ENCODE measurements at regions not wholly inside any gene's neighbourhood (a gene's known extent, or its start where the extent isn't known, plus 50 kb on each side); places are given as distances from the start of the nearest gene placed in this dataset.

DNA sequence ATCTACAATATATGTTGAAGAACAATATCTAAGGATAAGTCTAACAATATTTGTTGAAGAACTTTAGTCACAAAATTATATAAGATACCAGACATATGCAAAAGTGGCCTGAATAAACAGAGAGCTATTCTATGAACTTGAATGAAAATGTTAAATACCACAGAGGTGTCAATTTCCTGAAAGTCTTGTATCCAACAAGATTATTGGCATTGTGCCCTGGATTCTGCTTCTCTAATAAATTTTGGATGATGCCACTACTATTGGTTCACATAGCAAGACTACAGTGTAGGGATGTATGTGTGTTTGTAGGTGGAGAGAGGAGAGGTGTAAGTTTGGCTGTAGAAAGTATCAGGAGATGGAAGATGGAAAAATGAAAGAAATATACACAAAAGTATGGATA is 731.8 kb upstream of the RGMB start:
- no peaks in the 10 kb centered on the region for H3K36me3 ChIP-seq
- H3K27me3 ChIP-seq (ENCODE audit: low read depth), result no peaks in the 10 kb centered on the region
- no peak for TF ChIP-seq CTCF (IDR thresholded peaks at IDR 0.05; ENCODE audit: borderline replicate concordance)
- DNase-seq, result no peak
- H3K4me3 ChIP-seq, result no peak overlapping the region
- no peaks in the 10 kb centered on the region for H3K9me3 ChIP-seq (replicated peaks)
- intact Hi-C loops (cut with micrococcal nuclease), result no loop called here
- no peak overlapping the region for H3K27ac ChIP-seq (replicated peaks)
- no peaks in the 10 kb centered on the region for H3K4me1 ChIP-seq

DNA sequence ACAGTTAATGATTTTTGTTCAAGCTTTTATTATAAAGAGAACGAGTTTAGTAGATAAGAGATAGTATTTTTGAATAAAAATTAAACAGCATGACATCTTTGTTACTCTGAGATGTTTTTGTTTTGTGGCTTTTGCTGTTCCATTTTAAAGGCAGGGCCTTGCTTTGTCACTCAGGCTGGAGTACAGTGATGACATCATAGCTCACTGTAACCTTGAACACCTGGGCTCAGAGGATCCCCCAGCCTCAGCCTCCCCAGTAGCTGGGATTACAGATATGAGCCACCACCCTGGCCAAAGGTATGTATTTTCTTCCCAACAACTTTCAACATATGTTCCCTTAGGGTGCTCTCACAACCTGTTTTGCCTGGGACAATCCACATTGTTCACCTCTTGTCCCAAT is 730.9 kb upstream of the RGMB start:
- Histone ChIP-seq H3K4me3 (no peak overlapping the region), H3K36me3 (no peaks in the 10 kb centered on the region), H3K9me3 (replicated peaks) (no peaks in the 10 kb centered on the region), H3K27ac (replicated peaks) (no peak overlapping the region), H3K27me3 (ENCODE audit: low read depth) (no peaks in the 10 kb centered on the region), H3K4me1 (no peaks in the 10 kb centered on the region)
- TF ChIP-seq CTCF (IDR thresholded peaks at IDR 0.05; ENCODE audit: borderline replicate concordance), result no peak
- no peak for DNase-seq
- intact Hi-C loops (cut with micrococcal nuclease), result no loop called here

DNA sequence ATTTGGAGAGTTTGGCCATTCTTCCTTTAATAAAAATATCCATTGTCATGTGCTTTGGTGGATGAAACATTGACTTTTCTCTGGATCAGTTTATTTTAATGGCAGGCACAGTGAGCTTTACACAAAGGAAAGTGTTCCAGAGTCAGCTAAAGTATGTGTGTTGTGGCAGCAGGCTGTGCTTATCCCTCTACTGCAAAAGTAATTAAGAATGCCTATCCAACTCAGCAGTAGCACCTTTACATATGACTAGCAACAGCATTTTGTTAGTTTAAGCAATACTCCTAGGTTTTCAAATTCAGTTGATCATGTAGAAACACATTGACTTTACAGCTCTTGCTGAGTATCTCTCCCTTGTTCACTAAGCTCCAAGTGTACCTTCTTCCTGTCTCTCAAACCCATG is 730.5 kb upstream of the RGMB start:
- no peaks in the 10 kb centered on the region for H3K4me1 ChIP-seq
- no peak for TF ChIP-seq CTCF (IDR thresholded peaks at IDR 0.05; ENCODE audit: borderline replicate concordance)
- no peaks in the 10 kb centered on the region for H3K36me3 ChIP-seq
- no peak for DNase-seq
- intact Hi-C loops (cut with micrococcal nuclease), result no loop called here
- H3K27me3 ChIP-seq (ENCODE audit: low read depth), result no peaks in the 10 kb centered on the region
- no peak overlapping the region for H3K27ac ChIP-seq (replicated peaks)
- no peak overlapping the region for H3K4me3 ChIP-seq
- H3K9me3 ChIP-seq (replicated peaks), result no peaks in the 10 kb centered on the region

GRCh38 chr5:98050583-98050982 is 722.9 kb upstream of the RGMB start:
- no peaks in the 10 kb centered on the region for H3K36me3 ChIP-seq
- H3K4me3 ChIP-seq, result no peak overlapping the region
- no peak for TF ChIP-seq CTCF (IDR thresholded peaks at IDR 0.05; ENCODE audit: borderline replicate concordance)
- intact Hi-C loops (cut with micrococcal nuclease), result no loop called here
- DNase-seq, result no peak
- H3K27me3 ChIP-seq (ENCODE audit: low read depth), result no peaks in the 10 kb centered on the region
- H3K4me1 ChIP-seq, result no peaks in the 10 kb centered on the region
- H3K9me3 ChIP-seq (replicated peaks), result peaks cover 11% of the 10 kb centered on the region
- no peak overlapping the region for H3K27ac ChIP-seq (replicated peaks)

- Histone ChIP-seq H3K36me3 (no peaks in the 10 kb centered on the region), H3K27ac (replicated peaks) (no peak overlapping the region), H3K4me3 (no peak overlapping the region), H3K27me3 (ENCODE audit: low read depth) (no peaks in the 10 kb centered on the region), H3K4me1 (no peaks in the 10 kb centered on the region), H3K9me3 (replicated peaks) (peaks cover 11% of the 10 kb centered on the region)
- DNase-seq, result no peak
- intact Hi-C loops (cut with micrococcal nuclease), result no loop called here
- no peak for TF ChIP-seq CTCF (IDR thresholded peaks at IDR 0.05; ENCODE audit: borderline replicate concordance)
Measured at GRCh38 chr5:98053170-98053569, 720.3 kb upstream of the RGMB start.

GRCh38 chr5:98060148-98060547 is 713.3 kb upstream of the RGMB start:
- Histone ChIP-seq H3K9me3 (replicated peaks) (no peaks in the 10 kb centered on the region), H3K4me3 (no peak overlapping the region), H3K27me3 (ENCODE audit: low read depth) (no peaks in the 10 kb centered on the region), H3K4me1 (no peaks in the 10 kb centered on the region), H3K27ac (replicated peaks) (no peak overlapping the region), H3K36me3 (no peaks in the 10 kb centered on the region)
- TF ChIP-seq CTCF (IDR thresholded peaks at IDR 0.05; ENCODE audit: borderline replicate concordance), result no peak
- intact Hi-C loops (cut with micrococcal nuclease), result no loop called here
- no peak for DNase-seq
